HG03575 (cell line): ENCODE measurements at regions not wholly inside any gene's neighbourhood (a gene's known extent, or its start where the extent isn't known, plus 50 kb on each side); places are given as distances from the start of the nearest gene placed in this dataset.

Source experiments
- ATAC-seq: cut with Tn5 transposase; IDR thresholded peaks from one replicate; pipeline ENCODE4 v1.9.1; 2021; ENCODE audit not compliant: unreplicated experiment, insufficient number of reproducible peaks, low FRiP score; ENCODE audit errors: extremely low read depth

DNA sequence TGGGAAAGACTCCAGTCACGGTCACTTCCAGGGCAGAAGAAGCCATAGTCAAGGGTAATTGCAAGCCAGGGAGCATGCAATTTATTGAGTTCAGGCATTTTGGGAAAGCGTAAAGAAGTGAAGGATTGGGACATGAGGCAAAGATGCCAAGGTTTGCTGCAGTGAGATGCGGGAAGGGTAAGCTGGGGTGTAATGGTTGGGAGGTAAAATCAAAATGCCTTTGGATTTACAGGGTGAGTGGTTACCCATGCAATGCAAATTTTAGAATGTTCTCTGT, 167.5 kb downstream of the BRMS1L start:
- no peak for ATAC-seq

DNA sequence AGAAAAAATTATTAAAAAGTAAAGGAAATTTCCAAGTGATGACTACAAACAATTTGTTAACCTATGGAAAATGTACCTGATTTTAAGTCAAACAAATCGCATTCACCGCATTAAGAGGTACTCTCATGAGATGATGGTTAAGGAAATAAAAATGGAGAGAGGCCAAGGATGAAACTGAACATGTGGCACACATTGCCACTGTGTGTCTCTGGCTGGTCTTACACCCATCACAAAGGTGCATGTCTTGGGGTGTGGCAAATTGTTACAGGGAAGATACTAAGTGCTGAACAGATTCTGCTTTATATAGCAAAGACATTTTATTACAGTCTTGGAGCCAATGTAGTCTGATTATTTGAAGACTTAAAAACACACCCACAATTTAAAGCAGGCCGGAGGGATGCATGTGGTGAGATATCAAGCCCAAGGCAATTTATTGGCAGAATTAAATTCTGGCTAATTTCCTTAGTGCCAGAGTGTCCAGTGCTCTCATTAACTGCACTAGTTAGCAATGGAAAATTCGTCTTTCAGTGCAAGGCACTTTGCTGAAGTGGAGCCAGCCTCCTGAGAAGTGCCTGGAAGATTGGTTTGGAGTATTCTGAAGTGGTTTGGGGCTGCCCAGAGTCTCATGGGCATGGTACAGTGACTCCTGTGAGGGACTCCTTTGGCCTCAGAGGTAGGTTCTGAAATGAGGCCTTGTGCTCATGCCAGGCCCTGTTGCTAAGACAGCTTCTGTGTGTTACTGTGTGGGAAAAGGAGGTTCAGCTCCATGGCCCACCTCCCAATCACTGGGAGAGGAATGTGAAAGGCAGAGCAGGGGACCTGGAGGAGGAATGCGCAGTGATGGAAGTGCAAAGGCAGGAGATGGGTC, 166.9 kb downstream of the BRMS1L start:
- ATAC-seq: no peak

DNA sequence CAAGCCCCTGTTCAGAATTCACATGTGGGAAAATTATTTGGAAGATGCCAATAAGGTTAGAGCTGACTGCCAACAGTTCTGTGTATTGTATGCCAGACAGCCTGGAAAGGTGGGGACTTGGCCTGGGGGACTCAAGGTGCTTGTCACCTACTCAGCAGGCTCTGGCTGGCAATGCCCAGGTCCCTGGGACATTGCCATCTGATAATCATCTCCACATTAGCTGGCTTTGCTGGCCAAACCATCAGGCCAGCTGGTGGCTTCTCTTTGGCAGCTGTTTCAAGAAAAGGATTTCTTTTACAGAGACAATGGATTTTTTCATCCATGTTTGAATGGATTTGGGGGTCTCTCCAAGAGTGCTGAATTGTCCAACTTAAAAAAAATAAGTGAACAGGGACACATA, 165.2 kb downstream of the BRMS1L start:
- ATAC-seq: no peak

DNA sequence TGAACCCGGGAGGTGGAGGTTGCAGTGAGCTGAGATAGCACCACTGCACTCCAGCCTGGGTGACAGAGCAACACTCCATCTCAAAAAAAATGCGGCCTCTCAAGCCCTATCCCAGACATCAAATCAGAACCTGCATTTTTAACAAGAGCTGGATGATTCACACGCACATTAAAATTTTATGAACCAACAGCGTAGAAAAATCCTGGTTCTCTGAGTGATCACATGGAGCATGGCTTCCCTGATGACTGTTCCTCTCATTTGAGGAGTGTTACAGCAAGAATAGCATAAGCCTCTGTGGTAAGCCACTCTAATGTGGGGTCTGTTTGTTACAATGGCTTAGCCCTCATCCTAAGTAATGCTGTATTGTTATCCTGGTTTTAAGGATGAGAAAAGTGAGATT, 163.6 kb downstream of the BRMS1L start:
- no peak for ATAC-seq

DNA sequence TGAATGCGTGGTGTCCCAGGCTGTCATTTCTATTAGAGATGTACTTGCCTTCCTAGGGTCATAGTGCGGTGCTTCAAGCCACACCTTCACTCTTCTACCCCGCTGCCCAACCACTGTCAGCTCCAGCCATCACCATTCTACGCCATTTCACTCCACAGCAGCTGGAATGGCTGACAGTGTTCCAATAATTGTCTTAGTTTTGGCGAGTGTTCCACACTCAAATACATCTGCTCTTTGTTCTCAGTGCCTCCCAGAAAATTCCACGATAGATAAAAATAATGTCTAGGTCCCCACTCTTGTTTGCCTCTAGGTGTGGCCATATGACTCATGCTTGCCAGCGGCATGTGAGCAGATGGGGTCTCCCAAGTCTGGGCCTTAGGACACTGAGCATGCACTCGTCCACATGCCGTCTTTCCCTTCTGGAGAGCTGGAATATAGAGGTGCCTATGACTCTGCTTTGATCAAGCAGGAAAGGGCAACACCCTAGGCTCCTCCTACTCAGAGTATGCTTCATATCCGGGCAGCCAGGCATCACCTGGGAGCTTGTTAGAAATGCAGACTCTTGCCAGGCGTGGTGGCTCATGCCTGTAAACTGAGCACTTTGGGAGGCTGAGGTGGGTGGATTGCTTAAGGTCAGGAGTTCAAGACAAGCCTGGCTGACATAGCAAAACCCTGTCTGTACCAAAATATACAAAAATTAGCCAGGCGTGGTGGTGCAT, 163.0 kb downstream of the BRMS1L start:
- ATAC-seq: no peak

DNA sequence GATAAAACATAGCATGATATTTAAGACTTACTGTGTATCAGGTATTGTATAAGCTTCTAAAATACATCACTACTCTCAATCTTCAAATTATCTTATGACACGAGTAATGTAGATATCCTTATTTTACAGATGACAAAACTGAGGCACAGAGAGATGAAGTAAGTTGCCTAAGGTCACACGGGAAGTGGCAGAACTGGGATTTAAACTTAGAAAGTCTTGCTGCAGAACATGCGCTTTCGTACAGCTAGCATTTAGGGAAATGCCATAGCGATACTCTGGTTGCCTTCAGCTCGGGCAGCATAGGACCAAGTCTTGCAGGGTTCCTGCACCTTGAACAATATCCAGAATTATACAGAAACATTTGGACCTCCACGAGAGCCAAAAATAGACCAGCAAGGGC, 162.4 kb downstream of the BRMS1L start:
- no peak for ATAC-seq

DNA sequence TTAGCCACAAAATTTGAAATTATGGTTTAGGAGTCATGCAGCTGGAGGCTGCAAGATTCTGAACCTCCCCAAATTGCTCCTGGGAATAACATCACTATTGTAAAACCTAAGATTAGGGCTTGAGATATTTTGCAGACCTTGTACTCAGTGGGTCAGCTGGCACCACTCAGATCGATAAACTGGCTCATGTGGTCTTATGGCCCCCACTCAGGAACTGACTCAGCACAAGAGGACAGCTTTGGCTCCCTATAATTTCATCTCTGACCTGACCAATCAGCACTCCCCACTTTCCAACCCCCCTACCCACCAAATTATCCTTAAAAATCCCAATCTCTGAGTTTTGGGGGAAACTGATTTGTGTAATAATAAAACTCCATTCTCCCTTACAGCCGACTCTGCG, 161.6 kb downstream of the BRMS1L start:
- no peak for ATAC-seq

DNA sequence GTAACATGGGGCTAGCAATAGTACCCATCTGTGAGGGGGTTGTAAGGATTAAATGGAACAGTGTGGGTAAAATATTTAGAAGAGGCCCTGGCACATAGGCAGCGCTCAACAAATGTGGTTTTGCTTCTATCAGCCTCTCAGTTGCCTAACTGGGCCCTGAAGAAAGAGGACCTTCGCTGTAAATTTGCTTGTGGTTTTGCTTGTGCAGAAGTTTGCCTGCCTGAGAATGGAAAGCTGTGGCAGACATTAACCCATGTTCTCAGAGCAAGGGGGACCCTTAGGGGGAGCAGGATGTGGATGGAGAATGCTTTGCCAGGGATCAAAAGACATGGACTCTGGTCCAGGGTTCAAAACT, 160.1 kb downstream of the BRMS1L start:
- ATAC-seq: no peak

DNA sequence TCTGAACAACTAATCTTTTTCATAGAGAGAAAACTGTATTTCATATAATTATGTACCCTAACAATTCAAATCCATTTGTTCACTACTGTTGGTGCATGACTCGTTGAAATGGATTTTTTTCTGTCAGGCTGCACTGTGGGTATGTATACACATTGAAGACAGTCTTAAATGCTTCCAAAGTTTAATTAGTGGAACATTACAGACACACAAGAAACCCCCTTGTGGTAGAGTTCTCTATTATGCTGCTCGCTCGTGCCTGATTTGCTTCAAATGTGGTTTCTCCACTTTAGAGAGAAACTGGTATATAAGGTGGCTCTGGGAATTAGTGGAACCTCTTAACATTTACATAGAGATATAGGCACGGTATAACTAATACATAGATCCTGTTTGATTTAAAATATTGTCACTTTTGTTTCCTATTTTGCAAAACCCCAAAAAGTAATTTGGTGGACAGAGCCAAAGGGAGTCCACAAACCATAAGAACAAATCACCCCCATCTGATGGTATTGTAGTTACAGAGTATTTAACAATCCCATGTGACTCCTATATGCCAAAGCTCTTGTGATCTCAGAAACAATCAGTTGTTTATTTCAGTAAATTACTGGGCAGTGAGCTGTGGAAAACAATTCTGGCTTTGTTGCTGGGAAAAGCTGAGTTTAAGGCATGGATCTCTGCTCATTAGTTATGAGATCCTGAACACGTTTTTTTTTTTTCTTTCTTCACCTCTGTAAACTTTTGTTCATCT, 159.5 kb downstream of the BRMS1L start:
- no peak for ATAC-seq

DNA sequence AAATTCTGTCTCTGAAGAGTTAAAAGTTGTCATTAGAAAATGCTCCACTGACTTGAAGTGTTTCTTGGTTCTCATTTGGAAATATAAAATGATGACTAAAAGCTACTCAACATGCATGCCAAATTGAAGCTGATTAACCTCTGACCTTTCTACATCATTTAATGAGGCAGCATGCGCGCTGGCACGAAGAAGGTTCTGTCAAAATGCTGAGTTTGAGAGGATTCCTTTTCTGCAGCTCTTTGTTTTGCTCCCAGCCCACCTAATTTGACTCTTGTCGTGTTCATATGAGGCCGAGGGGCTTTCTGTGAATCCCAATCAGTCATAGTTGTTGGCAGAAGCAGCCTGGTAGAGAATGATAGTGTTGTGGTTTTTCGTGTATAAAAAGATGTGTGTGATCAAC, 153.4 kb downstream of the BRMS1L start:
- no peak for ATAC-seq

DNA sequence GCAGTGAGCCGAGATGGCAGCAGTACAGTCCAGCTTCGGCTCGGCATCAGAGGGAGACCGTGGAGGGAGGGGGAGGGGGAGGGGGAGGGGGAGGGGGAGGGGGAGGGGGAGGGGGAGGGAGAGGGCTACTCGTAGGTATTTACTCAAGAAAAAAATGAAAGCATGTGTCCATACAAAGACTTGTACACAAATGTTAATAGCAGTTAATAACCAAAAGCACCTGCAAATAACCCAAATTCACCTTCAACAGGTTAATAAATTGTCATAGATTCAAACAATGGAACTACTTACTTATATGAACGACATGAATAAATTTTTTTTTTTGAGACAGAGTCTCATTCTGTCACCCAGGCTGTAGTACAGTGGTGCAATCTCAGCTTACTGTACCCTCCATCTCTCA, 152.4 kb downstream of the BRMS1L start:
- no peak for ATAC-seq

DNA sequence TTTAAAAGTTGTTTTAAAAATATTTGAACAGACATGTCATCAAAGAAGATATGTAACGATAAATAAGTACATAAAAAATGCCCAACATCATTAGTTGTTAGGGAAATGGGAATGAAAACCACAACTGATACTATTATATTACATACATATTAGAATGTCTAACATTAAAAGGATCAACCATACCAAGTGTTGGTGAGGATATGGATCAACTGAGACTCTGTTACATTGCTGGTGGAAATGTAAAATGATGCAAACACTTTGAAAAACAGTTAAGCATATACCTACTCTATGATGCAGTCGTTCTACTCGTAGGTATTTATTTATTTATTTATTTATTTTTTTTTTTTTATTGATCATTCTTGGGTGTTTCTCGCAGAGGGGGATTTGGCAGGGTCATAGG, 149.7 kb downstream of the BRMS1L start:
- ATAC-seq: no peak

DNA sequence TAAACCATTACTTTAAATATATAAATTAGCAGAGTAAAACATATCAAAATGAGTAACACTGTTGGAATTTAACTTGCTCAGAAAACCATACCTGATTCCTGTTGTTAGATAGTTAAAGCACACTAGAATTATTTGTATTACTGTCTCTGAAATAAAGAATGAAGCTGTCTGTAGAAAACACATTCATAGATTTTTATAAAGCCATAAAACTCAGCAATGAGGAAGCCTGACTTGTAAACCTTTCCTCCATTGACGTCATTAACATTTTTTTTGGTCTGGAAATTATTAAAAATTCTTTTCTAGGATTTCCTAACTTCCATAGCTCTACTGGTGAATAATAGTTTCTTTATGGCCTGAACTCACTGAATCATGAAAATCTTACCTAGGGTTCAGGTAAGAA, 147.6 kb downstream of the BRMS1L start:
- no peak for ATAC-seq

DNA sequence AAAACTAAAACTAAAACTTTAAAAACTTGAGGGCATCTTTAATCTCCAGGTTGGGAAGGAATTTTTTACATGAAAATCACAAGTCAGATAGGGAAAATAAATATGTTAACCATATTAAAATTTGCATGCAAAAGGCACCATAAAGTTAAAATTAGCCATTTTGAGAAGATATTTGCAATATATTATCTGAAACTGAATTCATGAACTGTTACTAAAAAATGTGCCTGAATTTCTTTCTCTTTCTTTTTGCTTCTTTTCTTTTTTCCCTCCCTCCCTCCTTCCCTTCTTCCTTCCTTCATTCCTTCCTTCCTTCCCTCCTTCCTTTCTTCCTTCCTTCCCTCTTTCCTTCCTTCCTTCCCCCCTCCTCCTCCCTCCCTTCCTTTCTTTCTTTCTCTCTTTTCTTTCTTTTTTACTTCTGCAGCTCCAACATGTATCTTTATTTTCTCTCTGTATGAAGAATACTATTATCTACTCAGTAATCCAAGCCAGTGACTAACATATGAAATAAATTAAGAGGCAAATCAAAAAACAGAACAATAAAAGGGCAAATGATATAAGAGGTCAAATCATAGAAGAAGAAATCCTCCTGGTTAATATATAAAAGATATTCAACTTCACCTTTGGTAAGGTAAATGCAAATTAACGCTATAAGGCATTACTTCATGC, 146.0 kb downstream of the BRMS1L start:
- ATAC-seq: no peak

DNA sequence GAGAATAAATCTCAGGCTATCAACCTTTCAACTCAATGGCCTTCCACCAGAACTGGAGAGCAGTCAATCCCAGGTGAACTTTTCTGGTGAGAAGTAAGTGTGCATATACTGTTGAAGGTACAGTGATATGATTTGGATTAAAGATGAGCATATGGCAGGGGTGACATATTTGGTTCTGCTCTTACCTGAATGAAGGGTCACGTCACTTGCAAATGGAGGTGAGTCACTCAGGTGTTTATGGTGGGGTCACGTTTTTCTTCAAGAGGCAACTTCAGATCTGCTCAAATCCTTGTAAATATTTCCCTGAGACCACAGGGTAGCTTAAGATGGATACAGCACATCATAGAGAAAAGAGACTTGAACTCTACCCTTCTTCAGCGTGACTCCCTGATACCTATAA, 143.2 kb downstream of the BRMS1L start:
- no peak for ATAC-seq

DNA sequence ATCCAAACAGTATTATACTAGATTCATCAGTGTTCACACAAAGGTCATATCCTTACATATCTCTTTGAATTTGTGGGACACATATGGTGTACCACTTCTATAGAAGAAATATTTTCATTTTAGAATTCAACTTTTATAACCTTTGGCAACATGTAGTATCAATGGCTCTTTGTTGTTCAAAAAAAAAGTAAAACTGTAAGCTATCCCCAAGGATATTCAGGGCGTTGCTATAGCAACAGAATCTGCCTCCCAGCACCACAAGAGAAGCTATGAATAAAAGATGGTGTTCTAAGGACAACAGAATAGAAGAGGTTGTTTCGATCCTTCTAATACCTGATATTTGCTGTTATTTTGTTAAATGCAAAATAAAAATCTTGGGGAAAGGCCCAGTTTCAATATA, 139.3 kb downstream of the BRMS1L start:
- ATAC-seq: no peak

DNA sequence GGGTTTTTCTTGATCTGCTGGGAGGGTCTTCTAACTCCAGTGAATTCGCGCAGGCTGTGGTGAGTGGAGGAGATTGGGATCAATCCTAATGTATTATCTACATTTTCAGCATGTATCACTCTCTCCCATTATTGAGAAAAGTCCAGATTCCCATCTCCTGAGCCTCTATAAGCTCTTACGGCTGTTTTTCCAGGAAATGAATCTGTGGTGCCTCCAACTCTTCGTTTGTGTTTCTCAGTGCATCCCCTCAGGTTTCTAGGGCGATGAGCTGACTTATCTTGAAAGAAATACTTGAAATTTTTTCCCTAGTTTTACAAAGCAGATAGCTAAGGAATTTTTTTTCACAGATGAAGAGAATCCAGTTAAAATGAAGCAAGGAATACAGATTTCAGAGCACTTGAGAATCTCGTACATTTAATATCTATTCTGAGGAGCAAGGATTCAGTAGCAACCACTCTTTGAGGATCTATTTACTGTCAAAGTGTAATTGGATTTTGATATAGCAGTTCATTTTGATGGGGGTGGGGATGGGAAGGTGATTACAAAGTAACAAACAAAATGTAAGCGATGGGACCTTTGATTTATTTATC, 138.7 kb downstream of the BRMS1L start:
- no peak for ATAC-seq

DNA sequence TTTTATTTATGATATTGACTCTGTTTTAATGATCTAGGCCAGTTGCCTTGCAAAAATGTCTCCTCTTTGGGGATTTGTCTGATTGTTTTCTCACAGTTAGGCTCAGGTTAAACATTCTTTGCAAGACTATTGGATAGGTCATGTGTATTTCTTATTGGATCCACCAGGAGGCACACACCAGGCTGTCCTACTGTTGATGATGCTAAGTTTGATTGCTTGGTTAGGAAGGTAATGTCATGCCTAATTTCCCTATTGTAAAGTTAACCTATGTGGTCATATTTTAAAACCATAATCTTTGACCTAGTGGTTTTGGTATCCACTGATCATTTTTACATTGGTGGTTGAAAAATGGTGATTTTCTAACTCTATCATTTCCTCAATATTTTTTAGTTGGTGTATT, 137.1 kb downstream of the BRMS1L start:
- no peak for ATAC-seq

DNA sequence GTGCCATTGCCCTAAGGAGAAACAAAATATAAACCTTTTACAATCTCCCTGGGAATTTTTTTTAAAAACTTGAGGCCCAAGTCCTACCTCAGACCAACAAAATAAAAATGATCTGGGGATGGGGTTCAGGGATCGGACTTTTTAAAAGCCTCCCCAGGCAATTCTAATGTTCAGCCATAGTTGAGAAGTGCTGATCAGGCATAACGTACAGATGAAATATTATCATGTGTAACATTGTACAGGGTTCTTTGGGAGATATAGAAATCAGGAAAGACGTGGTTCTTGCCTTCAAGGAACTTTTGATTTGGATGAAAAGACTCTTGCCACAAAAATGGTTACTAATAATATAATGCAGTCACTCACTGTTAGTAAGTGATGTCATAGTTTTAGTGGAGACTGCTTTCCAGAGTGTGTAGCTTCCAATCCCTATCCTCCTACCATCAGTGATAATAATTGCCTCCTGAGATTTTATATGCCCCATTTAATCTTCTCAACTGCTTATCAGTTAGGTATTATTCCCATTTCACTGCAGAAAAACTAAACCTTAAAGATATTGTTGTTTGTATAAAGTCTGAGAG, 135.6 kb downstream of the BRMS1L start:
- no peak for ATAC-seq
